ENCODE measurements at regions not wholly inside any gene's neighbourhood (a gene's known extent, or its start where the extent isn't known, plus 50 kb on each side); places are given as distances from the start of the nearest gene placed in this dataset.
"Not testable (repeated sequence)": the region's sequence is repeated elsewhere in the genome, so short reads cannot be mapped to it uniquely, and the experiment has no call there.

- Mint-ChIP-seq H3K4me1 (ENCODE audit: low read depth) (no peaks in the 10 kb centered on the region), H3K9me3 (peaks cover 8% of the 10 kb centered on the region), H3K4me3 (no peak overlapping the region), H3K36me3 (ENCODE audit: low read depth) (no peaks in the 10 kb centered on the region), H3K27me3 (no peaks in the 10 kb centered on the region), H3K27ac (no peak overlapping the region)
- TF ChIP-seq, protein P1, sequence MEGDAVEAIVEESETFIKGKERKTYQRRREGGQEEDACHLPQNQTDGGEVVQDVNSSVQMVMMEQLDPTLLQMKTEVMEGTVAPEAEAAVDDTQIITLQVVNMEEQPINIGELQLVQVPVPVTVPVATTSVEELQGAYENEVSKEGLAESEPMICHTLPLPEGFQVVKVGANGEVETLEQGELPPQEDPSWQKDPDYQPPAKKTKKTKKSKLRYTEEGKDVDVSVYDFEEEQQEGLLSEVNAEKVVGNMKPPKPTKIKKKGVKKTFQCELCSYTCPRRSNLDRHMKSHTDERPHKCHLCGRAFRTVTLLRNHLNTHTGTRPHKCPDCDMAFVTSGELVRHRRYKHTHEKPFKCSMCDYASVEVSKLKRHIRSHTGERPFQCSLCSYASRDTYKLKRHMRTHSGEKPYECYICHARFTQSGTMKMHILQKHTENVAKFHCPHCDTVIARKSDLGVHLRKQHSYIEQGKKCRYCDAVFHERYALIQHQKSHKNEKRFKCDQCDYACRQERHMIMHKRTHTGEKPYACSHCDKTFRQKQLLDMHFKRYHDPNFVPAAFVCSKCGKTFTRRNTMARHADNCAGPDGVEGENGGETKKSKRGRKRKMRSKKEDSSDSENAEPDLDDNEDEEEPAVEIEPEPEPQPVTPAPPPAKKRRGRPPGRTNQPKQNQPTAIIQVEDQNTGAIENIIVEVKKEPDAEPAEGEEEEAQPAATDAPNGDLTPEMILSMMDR (IDR thresholded peaks at IDR 0.05), result no peak
- ATAC-seq, result no peak
- CTCF ChIA-PET, result no interaction called here
- intact Hi-C loops (cut with micrococcal nuclease), result no loop called here
- POLR2A ChIA-PET, result no interaction called here
- DNase-seq, result no peak
Measured at GRCh38 chr11:29227811-29228210, 789.0 kb downstream of the KCNA4 start.

DNA sequence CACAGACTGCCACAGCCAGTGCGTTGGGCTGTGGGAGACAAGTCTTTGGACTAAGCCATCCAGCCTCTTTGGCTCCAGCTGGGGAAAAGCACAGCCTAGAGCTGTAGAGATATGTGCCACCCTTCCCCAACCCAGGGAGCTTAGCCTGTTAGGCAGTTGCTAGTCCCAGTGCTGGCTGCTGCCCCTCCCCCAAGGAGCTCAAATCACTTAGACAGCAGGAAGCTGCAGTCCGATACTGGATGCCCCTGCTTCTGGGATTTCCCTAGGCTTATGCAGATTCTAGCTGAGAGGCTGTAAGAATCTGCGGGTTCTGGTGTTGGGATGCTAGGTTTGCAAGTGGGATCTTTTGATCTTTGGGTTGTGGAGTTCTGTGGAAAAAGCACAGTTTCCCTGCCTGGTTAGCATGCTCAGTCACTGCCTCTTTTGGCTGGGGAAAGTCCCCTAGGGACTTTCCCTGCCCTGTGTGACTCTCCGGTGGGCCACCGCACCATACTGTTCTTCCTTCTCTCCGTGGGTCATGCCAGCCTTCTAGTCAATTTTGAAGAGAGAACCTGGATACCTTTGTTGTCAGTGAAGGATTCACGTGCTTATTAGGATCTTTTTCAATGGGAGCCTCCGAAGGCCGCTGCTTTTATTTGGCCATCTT lies 792.0 kb downstream of the KCNA4 start:
- CTCF ChIA-PET, result no interaction called here

DNA sequence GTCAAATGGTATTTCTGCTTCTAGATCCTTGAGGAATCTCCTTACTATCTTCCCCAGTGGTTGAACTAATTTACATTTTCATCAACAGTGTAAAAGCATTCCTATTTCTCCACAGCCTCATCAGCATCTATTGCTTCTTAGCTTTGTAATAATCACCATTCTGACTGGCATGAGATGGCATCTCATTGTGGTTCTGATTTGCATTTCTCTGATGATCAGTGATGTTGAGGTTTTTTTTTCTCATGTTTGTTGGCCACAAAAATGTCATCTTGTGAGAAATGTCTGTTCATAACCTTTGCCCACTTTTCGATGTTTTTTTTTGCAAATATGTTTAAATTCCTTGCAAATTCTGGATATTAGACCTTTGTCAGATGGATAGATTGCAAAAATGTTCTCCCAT lies 797.3 kb downstream of the KCNA4 start:
- H3K27ac Mint-ChIP-seq; POLR2A ChIA-PET; ATAC-seq; H3K4me3 Mint-ChIP-seq; intact Hi-C loops (cut with micrococcal nuclease); DNase-seq; H3K27me3 Mint-ChIP-seq; CTCF ChIA-PET; H3K4me1 Mint-ChIP-seq (ENCODE audit: low read depth); H3K36me3 Mint-ChIP-seq (ENCODE audit: low read depth): not testable (repeated sequence)
- H3K9me3 Mint-ChIP-seq, result peaks cover 28% of the 10 kb centered on the region

More for the DNA sequence above, 792.0 kb downstream of the KCNA4 start:
- TF ChIP-seq, protein P1 (IDR thresholded peaks at IDR 0.05), result no peak
- no peak overlapping the region for H3K4me3 Mint-ChIP-seq
- H3K36me3 Mint-ChIP-seq (ENCODE audit: low read depth), result no peaks in the 10 kb centered on the region
- POLR2A ChIA-PET, result no interaction called here
- no peaks in the 10 kb centered on the region for H3K4me1 Mint-ChIP-seq (ENCODE audit: low read depth)
- ATAC-seq (no peak), DNase-seq (no peak)
- no peaks in the 10 kb centered on the region for H3K27me3 Mint-ChIP-seq
- intact Hi-C loops (cut with micrococcal nuclease), result no loop called here
- H3K9me3 Mint-ChIP-seq, result peaks cover 17% of the 10 kb centered on the region
- H3K27ac Mint-ChIP-seq, result no peak overlapping the region

DNA sequence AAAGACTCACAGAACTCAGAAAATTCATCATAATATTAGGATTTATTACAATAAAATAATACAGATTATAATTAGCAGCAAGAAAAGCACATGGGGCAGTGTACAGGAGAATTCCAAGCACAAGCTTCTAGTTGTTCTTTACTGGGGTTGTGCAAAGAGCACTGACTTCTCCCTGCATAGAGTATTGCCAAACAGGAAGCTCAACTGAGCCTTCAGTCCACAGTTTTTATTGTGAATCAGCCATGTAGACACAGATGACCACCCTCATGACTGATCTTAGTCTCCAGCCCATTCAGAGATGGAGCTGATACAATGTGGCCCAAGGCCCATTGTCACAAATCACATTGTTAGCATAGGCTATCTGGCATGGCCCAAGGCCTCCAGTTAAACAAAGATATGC lies 798.9 kb downstream of the KCNA4 start:
- H3K9me3 Mint-ChIP-seq, result peaks cover 31% of the 10 kb centered on the region
- ChIA-PET CTCF (no interaction called here), POLR2A (no interaction called here)
- ATAC-seq, result no peak
- intact Hi-C loops (cut with micrococcal nuclease), result no loop called here
- no peaks in the 10 kb centered on the region for H3K4me1 Mint-ChIP-seq (ENCODE audit: low read depth)
- H3K27ac Mint-ChIP-seq, result no peak overlapping the region
- H3K36me3 Mint-ChIP-seq (ENCODE audit: low read depth), result no peaks in the 10 kb centered on the region
- DNase-seq, result no peak
- no peaks in the 10 kb centered on the region for H3K27me3 Mint-ChIP-seq
- TF ChIP-seq, protein P1 (IDR thresholded peaks at IDR 0.05), result no peak
- H3K4me3 Mint-ChIP-seq, result no peak overlapping the region

- Mint-ChIP-seq H3K4me3 (no peak overlapping the region), H3K27me3 (no peaks in the 10 kb centered on the region), H3K4me1 (ENCODE audit: low read depth) (no peaks in the 10 kb centered on the region), H3K9me3 (peaks cover 19% of the 10 kb centered on the region), H3K27ac (no peak overlapping the region), H3K36me3 (ENCODE audit: low read depth) (no peaks in the 10 kb centered on the region)
- DNase-seq (no peak), ATAC-seq (no peak)
- intact Hi-C loops (cut with micrococcal nuclease), result no loop called here
- TF ChIP-seq, protein P1 (IDR thresholded peaks at IDR 0.05), result no peak
- ChIA-PET CTCF (no interaction called here), POLR2A (no interaction called here)
Measured at GRCh38 chr11:29214833-29215232, 802.0 kb downstream of the KCNA4 start.

- peaks cover 8% of the 10 kb centered on the region for H3K9me3 Mint-ChIP-seq
- no peaks in the 10 kb centered on the region for H3K4me1 Mint-ChIP-seq (ENCODE audit: low read depth)
- H3K36me3 Mint-ChIP-seq (ENCODE audit: low read depth), result no peaks in the 10 kb centered on the region
- POLR2A ChIA-PET, result no interaction called here
- DNase-seq, result no peak
- H3K27me3 Mint-ChIP-seq, result no peaks in the 10 kb centered on the region
- H3K27ac Mint-ChIP-seq, result no peak overlapping the region
- H3K4me3 Mint-ChIP-seq, result no peak overlapping the region
- CTCF ChIA-PET, result no interaction called here
- no peak for ATAC-seq
- intact Hi-C loops (cut with micrococcal nuclease), result no loop called here
- TF ChIP-seq, protein P1 (IDR thresholded peaks at IDR 0.05), result no peak
Measured at GRCh38 chr11:29211202-29211601, 805.6 kb downstream of the KCNA4 start.

Data from activated CD8-positive, alpha-beta T cell treated with anti-CD3 and anti-CD28 coated beads for 36 hours (primary cell).